GM12891 (cell line): ENCODE measurements at regions not wholly inside any gene's neighbourhood (a gene's known extent, or its start where the extent isn't known, plus 50 kb on each side); places are given as distances from the start of the nearest gene placed in this dataset.

ENCODE experiments used
- PAX5 ChIP-seq: IDR thresholded peaks from 2 replicates; pipeline ENCODE4 v1.6.1; 2011; ENCODE audit warnings: low read length, moderate library complexity, mild to moderate bottlenecking; ENCODE audit not compliant: insufficient read depth, severe bottlenecking
- POLR2A ChIP-seq: IDR thresholded peaks from 2 replicates; pipeline ENCODE4 v1.6.1; 2011; ENCODE audit warnings: low read depth, low read length, control low read depth
- POLR2AphosphoS5 ChIP-seq: IDR thresholded peaks from 2 replicates; pipeline ENCODE4 v1.6.1; 2011; ENCODE audit warnings: low read depth, low read length, control low read depth
- SPI1 ChIP-seq: IDR thresholded peaks from 2 replicates; pipeline ENCODE4 v1.6.1; 2011; ENCODE audit warnings: low read depth, low read length, control low read depth
- TAF1 ChIP-seq: IDR thresholded peaks from 2 replicates; pipeline ENCODE4 v1.6.1; 2011; ENCODE audit warnings: low read depth, low read length, control low read depth

- TF ChIP-seq POLR2A, result no peak
- TF ChIP-seq POLR2AphosphoS5, result no peak
- TF ChIP-seq TAF1, result no peak
- TF ChIP-seq PAX5, result no peak
- no peak for TF ChIP-seq SPI1
These were observed 324.4 kb downstream of the ADGRL2 start for GRCh38 chr1:82125119-82125518.
